22Rv1 (cell line): ENCODE measurements at regions not wholly inside any gene's neighbourhood (a gene's known extent, or its start where the extent isn't known, plus 50 kb on each side); places are given as distances from the start of the nearest gene placed in this dataset.

ENCODE experiments used
- H3K27ac ChIP-seq: fragments of 450-650 bp; 2 replicates; pipeline ENCODE4 v1.5.1; 2017
- CTCF ChIP-seq: fragments of 450-650 bp; IDR thresholded peaks from 2 replicates; pipeline ENCODE4 v1.5.1; 2017; ENCODE audit warnings: mild to moderate bottlenecking
- ZFX ChIP-seq: fragments of 450-650 bp; IDR thresholded peaks from 2 replicates; pipeline ENCODE4 v1.6.1; 2017; ENCODE audit warnings: antibody characterized with exemption, borderline replicate concordance

GRCh38 chr22:46092670-46093410 is 57.5 kb upstream of the PPARA start:
- peak overlapping the region; percentile 100 for H3K27ac ChIP-seq

GRCh38 chr22:46093796-46094195 is 56.5 kb upstream of the PPARA start:
- H3K27ac ChIP-seq = peak overlapping the region; percentile 100
- TF ChIP-seq CTCF (no peak), ZFX (no peak)

More at GRCh38 chr22:46092670-46093410, 57.5 kb upstream of the PPARA start:
- TF ChIP-seq ZFX = no peak
- no peak for TF ChIP-seq CTCF

GRCh38 chr22:46094676-46095075 is 55.6 kb upstream of the PPARA start:
- TF ChIP-seq ZFX (no peak), CTCF (no peak)
- H3K27ac ChIP-seq = peak overlapping the region; percentile 100

- H3K27ac ChIP-seq = peak overlapping the region; percentile 79
- TF ChIP-seq CTCF (no peak), ZFX (no peak)
These were observed 54.3 kb upstream of the PPARA start for GRCh38 chr22:46096051-46096450.

- peak overlapping the region; percentile 79 for H3K27ac ChIP-seq
- no peak for TF ChIP-seq CTCF
- TF ChIP-seq ZFX = no peak
These were observed 53.6 kb upstream of the PPARA start for GRCh38 chr22:46096706-46097230.

- H3K27ac ChIP-seq = peak overlapping the region; percentile 79
- TF ChIP-seq CTCF = no peak
- no peak for TF ChIP-seq ZFX
These were observed 52.9 kb upstream of the PPARA start for GRCh38 chr22:46097268-46097900.
